Brain pericyte (primary cell): ENCODE measurements at regions not wholly inside any gene's neighbourhood (a gene's known extent, or its start where the extent isn't known, plus 50 kb on each side); places are given as distances from the start of the nearest gene placed in this dataset.

Experiments used
- DNase-seq: peaks from one replicate; pipeline ENCODE4 v3.0.0-alpha.2; 2012; ENCODE audit warnings: low read depth, low spot score

- DNase-seq = no peak
Observed at GRCh38 chr5:56550227-56550626, 265.1 kb upstream of the MAP3K1 start.

- no peak for DNase-seq
Observed at GRCh38 chr5:56549096-56549886, 266.1 kb upstream of the MAP3K1 start.

- DNase-seq = no peak
Observed at GRCh38 chr5:56545016-56545415, 270.3 kb upstream of the MAP3K1 start.

- no peak for DNase-seq
Observed at GRCh38 chr5:56543441-56544388, 271.6 kb upstream of the MAP3K1 start.

- DNase-seq = no peak
Observed at GRCh38 chr5:56540266-56540665, 275.1 kb upstream of the MAP3K1 start.

- no peak for DNase-seq
Observed at GRCh38 chr5:56538580-56538979, 276.8 kb upstream of the MAP3K1 start.

- DNase-seq = no peak
Observed at GRCh38 chr5:56535347-56535746, 280.0 kb upstream of the MAP3K1 start.

- no peak for DNase-seq
Observed at GRCh38 chr5:56534102-56534829, 281.1 kb upstream of the MAP3K1 start.

- no peak for DNase-seq
Observed at GRCh38 chr5:56532466-56532865, 282.9 kb upstream of the MAP3K1 start.

GRCh38 chr5:56530626-56531138 lies 284.7 kb upstream of the MAP3K1 start:
- DNase-seq = no peak

GRCh38 chr5:56529666-56530430 lies 285.5 kb upstream of the MAP3K1 start:
- DNase-seq = no peak

- no peak for DNase-seq
Observed at GRCh38 chr5:56527174-56527573, 288.2 kb upstream of the MAP3K1 start.

- no peak for DNase-seq
Observed at GRCh38 chr5:56525113-56525512, 290.2 kb upstream of the MAP3K1 start.

GRCh38 chr5:56523790-56524575 lies 290.9 kb upstream of the ANKRD55 start:
- no peak for DNase-seq

GRCh38 chr5:56522960-56523359 lies 289.8 kb upstream of the ANKRD55 start:
- no peak for DNase-seq

- no peak for DNase-seq
Observed at GRCh38 chr5:56522169-56522568, 289.0 kb upstream of the ANKRD55 start.

- DNase-seq = no peak
Observed at GRCh38 chr5:56520986-56521730, 288.0 kb upstream of the ANKRD55 start.

GRCh38 chr5:56518820-56519219 lies 285.7 kb upstream of the ANKRD55 start:
- DNase-seq = no peak

GRCh38 chr5:56517011-56517416 lies 283.9 kb upstream of the ANKRD55 start:
- no peak for DNase-seq
